GM03348 (cell line): ENCODE measurements at regions not wholly inside any gene's neighbourhood (a gene's known extent, or its start where the extent isn't known, plus 50 kb on each side); places are given as distances from the start of the nearest gene placed in this dataset.

Source experiments
- DNase-seq: peaks from one replicate; pipeline ENCODE4 v3.0.0; 2012; ENCODE audit warnings: low spot score

DNA sequence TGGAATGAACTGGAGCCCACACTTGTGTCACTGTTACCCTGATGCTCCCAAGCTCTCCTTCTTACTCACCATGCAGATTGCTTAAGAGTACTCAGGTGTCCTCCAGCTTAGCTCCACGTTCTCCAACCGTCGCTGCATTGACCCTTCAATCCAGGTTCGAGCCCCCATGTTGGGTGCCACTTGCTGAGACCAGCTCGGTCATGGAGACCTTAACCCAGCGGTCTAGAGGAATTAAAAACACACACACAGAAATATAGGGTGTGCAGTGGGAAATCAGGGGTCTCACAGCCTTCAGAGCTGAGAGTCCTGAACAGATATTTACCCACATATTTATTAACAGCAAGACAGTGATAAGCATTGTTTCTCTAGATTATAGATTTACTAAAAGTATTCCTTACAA is 229.1 kb upstream of the APCDD1 start:
- DNase-seq, result no peak

DNA sequence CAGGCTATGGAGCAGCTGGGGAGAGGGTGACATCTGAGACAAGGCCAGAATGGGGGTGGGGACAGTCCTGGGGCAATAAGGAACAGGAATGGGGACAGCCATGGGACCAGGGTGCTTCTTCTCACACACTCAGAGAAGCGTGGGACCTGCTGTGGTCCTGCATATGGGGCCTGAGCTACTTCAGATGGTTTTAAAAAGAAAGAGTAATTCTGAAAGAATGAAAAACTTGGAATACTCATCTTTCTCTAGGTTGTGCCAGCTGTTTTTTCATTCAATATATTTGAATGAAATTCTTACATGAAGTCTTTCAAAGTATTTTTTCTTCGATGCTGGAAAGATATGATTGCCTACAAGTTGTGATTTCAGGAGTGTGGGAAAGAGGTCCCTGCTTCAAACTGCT is 227.5 kb upstream of the APCDD1 start:
- DNase-seq, result no peak

GRCh38 chr18:10228326-10228725 is 226.1 kb upstream of the APCDD1 start:
- no peak for DNase-seq

DNA sequence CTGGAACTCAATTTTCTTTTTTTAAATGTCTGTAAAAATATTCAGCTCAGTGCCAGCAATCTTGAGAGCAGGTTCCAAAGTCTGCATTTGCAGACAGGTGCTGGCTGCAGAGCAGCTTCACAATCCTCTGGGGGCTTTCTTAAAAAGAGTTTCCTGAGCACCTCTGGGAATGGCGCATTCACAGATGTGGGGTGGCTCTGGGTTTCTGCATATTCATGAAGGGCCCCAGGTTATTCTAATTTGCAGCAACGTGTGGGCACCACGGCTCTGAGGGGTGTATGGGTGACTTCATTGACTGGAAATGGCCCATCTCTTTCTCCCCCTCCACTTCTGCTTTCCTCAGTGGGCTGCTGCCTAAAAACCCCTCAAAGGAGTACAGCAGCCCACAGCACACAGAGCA is 225.0 kb upstream of the APCDD1 start:
- no peak for DNase-seq

DNA sequence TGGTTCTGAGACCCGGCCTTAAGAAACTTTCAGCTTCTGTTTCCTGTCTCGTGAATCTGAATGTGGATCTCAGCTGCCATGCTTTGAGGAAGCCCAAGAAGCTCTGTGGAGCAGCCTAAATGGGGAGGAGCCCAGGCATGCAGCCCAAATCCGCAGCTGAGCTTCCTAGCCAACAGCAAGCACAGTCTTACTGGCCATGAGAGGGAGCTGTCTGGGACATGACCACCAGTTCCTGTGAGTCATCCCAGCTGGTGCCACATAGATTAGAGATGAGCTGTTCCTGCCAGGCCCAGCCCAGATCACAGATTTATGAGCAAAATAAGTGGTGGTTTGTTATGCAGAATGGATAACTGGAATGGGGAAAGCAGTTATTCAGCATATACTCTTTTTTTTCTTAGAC is 224.4 kb upstream of the APCDD1 start:
- peak; percentile 47 for DNase-seq

DNA sequence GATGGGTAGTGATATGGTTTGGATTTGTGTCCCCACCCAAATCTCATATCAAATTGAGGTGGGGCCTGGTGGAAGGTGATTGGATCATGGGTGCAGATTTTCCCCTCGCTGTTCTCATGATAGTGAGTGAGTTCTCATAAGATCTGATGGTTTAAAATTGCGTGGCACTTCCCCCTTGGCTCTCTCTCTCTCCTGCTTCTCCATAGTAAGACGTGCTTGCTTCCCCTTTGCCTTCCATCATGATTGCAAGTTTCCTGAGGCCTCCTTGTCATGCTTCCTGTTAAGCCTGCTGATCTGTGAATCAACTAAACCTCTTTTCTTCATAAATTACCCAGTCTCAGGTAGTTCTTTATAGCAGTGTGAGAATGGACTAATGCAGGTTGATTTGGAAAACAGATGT is 223.2 kb upstream of the APCDD1 start:
- DNase-seq, result no peak

DNA sequence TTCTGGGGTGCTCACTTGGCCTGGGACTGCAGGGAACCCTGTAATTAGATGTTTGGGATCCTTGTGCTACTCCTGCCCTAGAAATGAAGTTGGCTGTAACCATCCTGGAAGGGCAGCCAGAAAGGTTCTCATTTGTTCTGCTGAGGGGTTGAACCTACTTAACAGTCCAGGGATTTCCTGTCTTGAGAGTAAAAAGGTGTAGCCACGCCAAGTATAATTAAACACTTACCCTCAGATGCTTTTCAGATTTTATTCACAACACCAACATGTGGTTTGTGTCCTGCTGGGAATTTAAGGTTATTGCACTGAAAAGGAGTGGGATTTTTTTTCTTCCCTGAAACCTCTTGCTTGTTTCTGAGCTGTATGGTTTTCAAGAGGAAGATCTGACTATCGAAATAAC is 222.4 kb upstream of the APCDD1 start:
- DNase-seq, result no peak

- DNase-seq, result no peak
Measured at GRCh38 chr18:10233082-10233875, 221.2 kb upstream of the APCDD1 start.

GRCh38 chr18:10234281-10234680 is 220.2 kb upstream of the APCDD1 start:
- no peak for DNase-seq

DNA sequence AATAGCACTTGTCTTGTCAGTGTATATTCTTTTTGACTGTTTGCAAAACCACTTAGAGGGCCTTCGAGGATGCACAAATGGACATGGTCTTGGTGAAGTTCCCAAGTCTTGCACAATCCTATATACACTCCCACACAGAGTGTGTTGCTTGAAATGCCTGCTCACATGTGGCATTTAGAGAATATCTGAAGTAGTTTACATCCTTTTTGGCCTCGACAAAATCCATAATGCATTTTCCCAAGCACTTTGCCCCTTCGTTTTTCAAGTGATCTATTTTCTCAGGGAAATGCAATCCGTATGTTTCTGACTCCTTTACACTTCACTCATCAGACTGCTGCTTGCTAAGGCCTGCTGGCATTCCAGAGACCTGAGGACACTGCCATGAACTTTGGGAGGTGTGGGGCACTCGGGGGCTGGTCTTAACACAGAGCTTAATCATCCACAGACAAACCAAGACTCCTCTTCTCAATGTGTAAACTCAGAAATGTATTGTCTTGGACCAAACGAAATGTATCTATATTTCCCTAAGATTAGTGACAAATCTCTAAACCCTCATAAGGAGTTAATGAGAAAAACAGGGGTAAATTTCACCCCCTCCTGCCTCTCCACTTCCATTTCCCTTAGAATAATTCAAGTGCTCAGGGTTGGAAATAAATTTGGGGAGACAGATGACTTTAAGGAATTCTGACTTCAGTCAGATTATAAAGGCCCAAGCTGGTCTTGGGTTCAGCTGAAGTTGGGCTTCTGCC is 219.3 kb upstream of the APCDD1 start:
- peak; percentile 62 for DNase-seq

DNA sequence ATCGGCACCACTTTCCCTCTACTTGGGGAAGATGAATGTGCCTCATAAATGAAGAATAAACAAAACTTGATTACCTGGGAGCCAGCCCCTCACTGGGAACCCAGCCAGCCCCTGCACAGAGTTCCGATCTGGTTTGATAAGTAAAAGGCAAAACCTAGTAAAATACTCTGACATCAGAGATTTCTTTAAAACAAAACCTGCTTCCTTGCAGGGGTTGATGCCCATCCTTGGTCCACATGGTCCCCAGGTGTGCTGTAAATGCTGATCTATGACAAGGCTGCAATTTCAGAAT is 218.8 kb upstream of the APCDD1 start:
- DNase-seq, result no peak

GRCh38 chr18:10239103-10239502 is 215.3 kb upstream of the APCDD1 start:
- peak; percentile 63 for DNase-seq

DNA sequence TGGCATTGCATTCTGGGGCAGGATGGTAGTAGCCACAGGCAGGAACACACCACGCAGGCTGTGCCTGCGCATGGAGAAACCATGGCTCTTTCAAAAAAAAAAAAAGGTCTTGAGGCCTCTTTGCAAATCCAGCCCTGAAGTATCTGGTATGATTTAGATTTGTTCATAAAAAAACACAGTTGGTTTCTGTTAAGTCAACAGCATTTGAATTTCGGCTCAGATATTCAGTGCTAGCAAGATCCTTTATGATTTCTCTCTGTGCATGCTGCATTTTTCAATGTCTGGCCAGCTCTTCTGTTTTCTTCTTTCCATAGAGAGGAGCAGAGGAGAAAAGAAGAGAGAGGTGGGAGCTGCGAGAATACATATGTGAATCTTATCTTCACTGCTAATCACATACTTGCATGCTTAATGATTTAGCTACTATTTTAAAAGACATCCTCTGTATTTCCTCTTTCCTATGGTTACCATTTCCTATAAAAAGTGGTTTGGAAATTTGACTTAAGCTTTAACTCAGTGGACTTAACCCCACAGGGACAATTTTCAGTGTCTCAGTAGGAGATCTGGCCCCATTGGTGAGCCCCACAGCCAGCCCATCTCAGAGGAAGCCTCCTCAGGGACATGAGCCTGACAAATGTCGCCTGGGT is 214.3 kb upstream of the APCDD1 start:
- no peak for DNase-seq

- no peak for DNase-seq
Measured at GRCh38 chr18:10240973-10241372, 213.5 kb upstream of the APCDD1 start.

DNA sequence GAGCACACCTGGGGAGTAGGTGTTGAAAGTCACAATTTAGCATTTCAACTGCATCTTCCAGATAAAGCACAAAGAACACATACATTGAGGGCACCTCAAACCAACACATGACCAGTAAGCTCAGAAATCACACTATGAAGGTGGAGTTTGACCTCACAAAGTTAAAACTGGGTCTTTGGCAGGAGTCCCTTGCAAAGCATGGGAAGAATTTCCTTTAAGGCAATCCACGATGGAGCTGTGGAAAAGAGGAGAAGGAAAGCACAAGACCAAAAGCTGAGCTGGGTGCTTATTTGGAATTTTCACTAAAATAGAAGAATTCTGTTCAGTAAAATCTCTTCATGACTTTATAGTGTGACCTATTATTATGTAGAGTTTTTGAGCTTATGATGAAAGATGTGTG is 212.9 kb upstream of the APCDD1 start:
- DNase-seq, result no peak

- no peak for DNase-seq
Measured at GRCh38 chr18:10242936-10243680, 211.3 kb upstream of the APCDD1 start.

- DNase-seq, result no peak
Measured at GRCh38 chr18:10244341-10244740, 210.1 kb upstream of the APCDD1 start.

- no peak for DNase-seq
Measured at GRCh38 chr18:10245031-10245845, 209.2 kb upstream of the APCDD1 start.

GRCh38 chr18:10245846-10246175 is 208.6 kb upstream of the APCDD1 start:
- DNase-seq, result no peak

DNA sequence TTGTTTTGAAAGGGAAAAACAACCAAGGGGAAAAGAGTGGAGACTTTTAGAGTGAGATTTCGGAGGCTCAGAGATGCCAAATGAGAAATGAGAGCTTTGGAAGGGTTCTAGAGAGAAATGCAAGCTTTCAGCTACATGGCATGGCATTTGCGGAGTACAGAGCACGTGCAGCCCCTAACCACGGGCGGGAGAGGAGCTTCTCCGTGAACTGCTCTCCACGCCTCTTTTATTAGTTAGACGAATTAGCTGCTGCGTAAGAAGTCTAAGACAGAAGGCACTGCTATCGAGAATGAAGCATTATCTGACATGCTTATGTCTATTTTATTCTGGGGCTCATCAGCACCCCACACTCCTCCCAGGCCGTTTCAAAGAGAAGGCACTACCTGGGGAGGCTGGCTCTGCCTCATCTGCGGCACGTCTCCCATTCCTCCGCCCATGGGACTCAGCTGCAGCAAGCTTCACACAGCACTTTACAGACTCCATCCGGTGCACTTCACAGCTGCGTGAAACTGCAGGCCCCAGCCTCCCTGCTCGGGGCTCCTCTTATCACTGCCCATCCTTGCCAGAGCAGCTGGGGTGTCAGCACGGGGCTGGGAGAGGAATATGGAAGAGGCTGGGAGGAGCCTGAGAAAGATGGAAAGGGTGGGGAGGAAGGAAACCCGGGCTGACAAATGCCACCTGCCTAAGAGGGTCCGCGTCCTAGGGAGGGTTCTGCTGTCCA is 207.3 kb upstream of the APCDD1 start:
- DNase-seq, result no peak

DNA sequence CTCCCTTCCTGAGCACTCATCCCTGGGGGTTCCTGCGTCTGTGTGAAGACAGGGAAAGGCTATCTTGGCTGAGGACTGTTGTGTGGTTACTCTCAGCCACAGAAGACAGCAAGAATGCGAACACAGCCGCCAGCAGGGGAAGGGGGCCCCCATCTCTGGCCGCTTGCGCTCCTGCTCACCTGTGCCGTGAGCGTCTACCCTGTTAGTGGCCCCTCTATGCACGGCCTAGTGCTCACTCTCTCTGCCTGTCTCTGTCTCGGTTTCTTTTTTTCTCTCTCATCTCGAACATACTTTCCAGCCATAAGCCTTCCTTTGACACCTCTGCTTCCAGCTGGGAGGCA is 206.7 kb upstream of the APCDD1 start:
- DNase-seq, result no peak
